ENCODE measurements at regions not wholly inside any gene's neighbourhood (a gene's known extent, or its start where the extent isn't known, plus 50 kb on each side); places are given as distances from the start of the nearest gene placed in this dataset.

DNA sequence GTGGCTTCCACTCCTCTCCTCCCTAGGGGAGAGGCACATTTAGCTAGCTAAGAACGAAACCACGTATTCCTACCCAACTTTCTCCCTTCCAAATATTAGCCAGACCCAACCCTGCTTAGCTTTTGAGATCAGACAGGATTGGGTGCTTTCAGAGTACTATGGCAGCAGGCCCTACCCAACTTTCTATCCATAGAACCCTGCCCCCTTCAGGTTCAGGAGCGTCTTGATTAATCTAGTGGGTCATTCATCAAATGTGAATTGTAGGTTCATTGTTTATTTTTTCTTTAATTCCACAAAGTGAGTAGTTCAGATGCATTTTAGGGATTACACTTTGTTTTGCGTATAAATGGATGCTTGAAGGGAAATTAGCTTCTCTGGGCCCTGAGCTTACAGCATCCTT lies 188.3 kb downstream of the MIB1 start:
- Histone ChIP-seq H2BK5ac (ENCODE audit: low read depth, low read length, poor library complexity, severe bottlenecking) (no peak overlapping the region), H3K9me1 (ENCODE audit: insufficient read depth, low read length) (no peaks in the 10 kb centered on the region), H3K4ac (ENCODE audit: low read depth, low read length) (no peak overlapping the region), H3K9me3 (ENCODE audit: control insufficient read depth, insufficient read depth, low read length) (no peaks in the 10 kb centered on the region), H3K27me3 (ENCODE audit: control insufficient read depth, insufficient read depth, low read length) (peaks cover 27% of the 10 kb centered on the region), H2AK5ac (ENCODE audit: low read depth, low read length) (no peak overlapping the region), H3K27ac (ENCODE audit: insufficient read depth, low read length) (no peak overlapping the region), H2BK120ac (ENCODE audit: low read depth, low read length) (no peak overlapping the region), H3K9ac (ENCODE audit: low read depth, low read length) (no peak overlapping the region), H4K5ac (ENCODE audit: low read depth, low read length) (no peak overlapping the region), H3K4me3 (ENCODE audit: insufficient read depth, low read depth, low read length) (no peak overlapping the region), H3K23ac (ENCODE audit: low read depth, low read length) (no peak overlapping the region), H2BK20ac (ENCODE audit: low read depth, low read length) (no peak overlapping the region), H3K4me2 (ENCODE audit: low read depth, low read length) (no peak overlapping the region), H4K91ac (ENCODE audit: insufficient read depth, low read depth, low read length) (no peak overlapping the region), H4K20me1 (ENCODE audit: insufficient read depth, low read length) (no peaks in the 10 kb centered on the region), H2BK15ac (ENCODE audit: low read depth, low read length) (no peak overlapping the region), H3K14ac (replicated peaks; ENCODE audit: low read depth, low read length) (no peak overlapping the region), H2AFZ (replicated peaks; ENCODE audit: low read length, poor library complexity) (no peak overlapping the region), H3K56ac (ENCODE audit: extremely low read depth, insufficient read depth, low read length) (no peak overlapping the region), H2AK9ac (replicated peaks; ENCODE audit: low read depth, low read length, poor library complexity) (no peak overlapping the region), H3K4me1 (ENCODE audit: control insufficient read depth, insufficient read depth, low read length) (no peaks in the 10 kb centered on the region), H3K79me1 (ENCODE audit: low read depth in 1 of 2, low read length in 2 of 2) (no peaks in the 10 kb centered on the region), H3K36me3 (ENCODE audit: control insufficient read depth, insufficient read depth, low read length) (no peaks in the 10 kb centered on the region), H4K8ac (ENCODE audit: low read depth in 2 of 2, low read length in 2 of 2) (no peak overlapping the region), H3K18ac (ENCODE audit: low read depth, low read length) (no peak overlapping the region)
- intact Hi-C loops (cut with micrococcal nuclease), result no loop called here
- in situ Hi-C loops (cut with MboI; ENCODE audit: low sequenced_read_pairs), result loop anchor here (25.0 kb wide), 1 partner anchor 717 kb away; no protein-coding TSS in a partner anchor
- no TSS peak for BruUV-seq (replicated peaks)
- dilution Hi-C loops (cut with HindIII; ENCODE audit: low sequenced_read_pairs, unreplicated experiment), result no loop called here
- ATAC-seq (ENCODE audit: low read depth) (no peak), DNase-seq (no peak)
- ChIA-PET CTCF (no interaction called here), POLR2A (ENCODE audit: unreplicated experiment) (no interaction called here)
- no CpG with 5 or more reads among the region's 4 CpGs for WGBS, 2 experiments (ENCODE audit: extremely low coverage in 2 of 2, insufficient read length in 1 of 2)
- TF ChIP-seq, protein P1, sequence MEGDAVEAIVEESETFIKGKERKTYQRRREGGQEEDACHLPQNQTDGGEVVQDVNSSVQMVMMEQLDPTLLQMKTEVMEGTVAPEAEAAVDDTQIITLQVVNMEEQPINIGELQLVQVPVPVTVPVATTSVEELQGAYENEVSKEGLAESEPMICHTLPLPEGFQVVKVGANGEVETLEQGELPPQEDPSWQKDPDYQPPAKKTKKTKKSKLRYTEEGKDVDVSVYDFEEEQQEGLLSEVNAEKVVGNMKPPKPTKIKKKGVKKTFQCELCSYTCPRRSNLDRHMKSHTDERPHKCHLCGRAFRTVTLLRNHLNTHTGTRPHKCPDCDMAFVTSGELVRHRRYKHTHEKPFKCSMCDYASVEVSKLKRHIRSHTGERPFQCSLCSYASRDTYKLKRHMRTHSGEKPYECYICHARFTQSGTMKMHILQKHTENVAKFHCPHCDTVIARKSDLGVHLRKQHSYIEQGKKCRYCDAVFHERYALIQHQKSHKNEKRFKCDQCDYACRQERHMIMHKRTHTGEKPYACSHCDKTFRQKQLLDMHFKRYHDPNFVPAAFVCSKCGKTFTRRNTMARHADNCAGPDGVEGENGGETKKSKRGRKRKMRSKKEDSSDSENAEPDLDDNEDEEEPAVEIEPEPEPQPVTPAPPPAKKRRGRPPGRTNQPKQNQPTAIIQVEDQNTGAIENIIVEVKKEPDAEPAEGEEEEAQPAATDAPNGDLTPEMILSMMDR (conservative IDR thresholded peaks at IDR 0.05; ENCODE audit: low read depth, low read length), result no peak
- TF ChIP-seq MAZ (IDR thresholded peaks at IDR 0.05; ENCODE audit: borderline replicate concordance, low read depth, low read length) (no peak), CEBPB (IDR thresholded peaks at IDR 0.05; ENCODE audit: low read depth, low read length) (no peak), POLR2A (IDR thresholded peaks at IDR 0.05; ENCODE audit: low read depth, low read length) (no peak), MXI1 (IDR thresholded peaks at IDR 0.05; ENCODE audit: borderline replicate concordance, low read depth, low read length) (no peak), FOS (IDR thresholded peaks at IDR 0.05; ENCODE audit: low read depth, low read length) (no peak), NFE2L2 (IDR thresholded peaks at IDR 0.05; ENCODE audit: low read depth, low read length) (no peak), RFX5 (IDR thresholded peaks at IDR 0.05; ENCODE audit: low read depth, low read length) (no peak), CHD1 (IDR thresholded peaks at IDR 0.05; ENCODE audit: low read depth, low read length) (no peak), SMC3 (IDR thresholded peaks at IDR 0.05; ENCODE audit: low read depth, low read length) (no peak), RAD21 (IDR thresholded peaks at IDR 0.05; ENCODE audit: low read length) (no peak), RCOR1 (IDR thresholded peaks at IDR 0.05; ENCODE audit: insufficient replicate concordance, low read length) (no peak)
- TF ChIP-seq, protein P2, sequence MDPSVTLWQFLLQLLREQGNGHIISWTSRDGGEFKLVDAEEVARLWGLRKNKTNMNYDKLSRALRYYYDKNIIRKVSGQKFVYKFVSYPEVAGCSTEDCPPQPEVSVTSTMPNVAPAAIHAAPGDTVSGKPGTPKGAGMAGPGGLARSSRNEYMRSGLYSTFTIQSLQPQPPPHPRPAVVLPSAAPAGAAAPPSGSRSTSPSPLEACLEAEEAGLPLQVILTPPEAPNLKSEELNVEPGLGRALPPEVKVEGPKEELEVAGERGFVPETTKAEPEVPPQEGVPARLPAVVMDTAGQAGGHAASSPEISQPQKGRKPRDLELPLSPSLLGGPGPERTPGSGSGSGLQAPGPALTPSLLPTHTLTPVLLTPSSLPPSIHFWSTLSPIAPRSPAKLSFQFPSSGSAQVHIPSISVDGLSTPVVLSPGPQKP (IDR thresholded peaks at IDR 0.05; ENCODE audit: borderline replicate concordance, low read depth, low read length), result no peak

Data from IMR-90 (cell line).